ENCODE measurements at regions not wholly inside any gene's neighbourhood (a gene's known extent, or its start where the extent isn't known, plus 50 kb on each side); places are given as distances from the start of the nearest gene placed in this dataset.

GRCh38 chr4:174183259-174183658 is 100.2 kb downstream of the FBXO8 start:
- Histone ChIP-seq H2BK120ac (replicated peaks; ENCODE audit: low read depth, low read length) (no peak overlapping the region), H2AFZ (ENCODE audit: low read length) (no peak overlapping the region), H4K5ac (ENCODE audit: insufficient read length, low read depth, low read length) (no peak overlapping the region), H3K4me2 (ENCODE audit: insufficient read depth in 1 of 2, low read depth in 2 of 2, low read length in 2 of 2) (no peak overlapping the region), H2BK12ac (ENCODE audit: low read depth, low read length) (no peak overlapping the region), H2BK15ac (ENCODE audit: low read length) (no peak overlapping the region), H3K79me1 (ENCODE audit: low read depth, low read length) (no peaks in the 10 kb centered on the region), H4K20me1 (replicated peaks in 1 of 2; ENCODE audit: control insufficient read depth in 1 of 2, insufficient read depth in 2 of 2, low read length in 2 of 2) (no peaks in the 10 kb centered on the region), H3K23me2 (ENCODE audit: low read depth, low read length) (no peaks in the 10 kb centered on the region), H3K9ac (replicated peaks in 1 of 4; ENCODE audit: extremely low read depth in 1 of 4, low read depth in 3 of 4, low read length in 3 of 4) (no peak overlapping the region), H3K27ac (ENCODE audit: low read depth, low read length) (no peak overlapping the region), H4K91ac (replicated peaks; ENCODE audit: insufficient read length, low read length) (no peak overlapping the region), H3K9me3 (ENCODE audit: insufficient read depth in 2 of 2, low read depth in 1 of 2, low read length in 1 of 2) (no peaks in the 10 kb centered on the region), H3K56ac (replicated peaks; ENCODE audit: insufficient read length, low read depth, low read length) (no peak overlapping the region), H3K14ac (ENCODE audit: insufficient read length) (no peak overlapping the region), H3K4ac (replicated peaks; ENCODE audit: insufficient read length, low read depth, low read length) (no peak overlapping the region), H3K23ac (ENCODE audit: insufficient read length) (no peak overlapping the region), H3K27me3 (replicated peaks in 1 of 4; ENCODE audit: control insufficient read depth in 3 of 4, extremely low read depth in 1 of 4, insufficient read depth in 3 of 4, low read length in 3 of 4) (no peaks in the 10 kb centered on the region), H3K36me3 (ENCODE audit: control insufficient read depth in 2 of 4, insufficient read depth in 4 of 4, low read length in 3 of 4) (no peaks in the 10 kb centered on the region), H3K79me2 (ENCODE audit: control insufficient read depth in 1 of 2, insufficient read depth in 2 of 2, low read length in 2 of 2) (no peaks in the 10 kb centered on the region), H3K4me3 (ENCODE audit: extremely low read depth in 1 of 4, insufficient read depth in 2 of 4, low read depth in 3 of 4, low read length in 4 of 4) (no peak overlapping the region), H3K18ac (ENCODE audit: extremely low read depth, low read length) (no peak overlapping the region), H2BK5ac (ENCODE audit: low read depth, low read length) (no peak overlapping the region), H3K4me1 (replicated peaks in 1 of 4; ENCODE audit: control insufficient read depth in 3 of 4, insufficient read depth in 4 of 4, low read length in 3 of 4) (no peaks in the 10 kb centered on the region), H4K8ac (ENCODE audit: extremely low read depth, insufficient read depth, low read length) (no peak overlapping the region), H2BK20ac (ENCODE audit: low read length) (no peak overlapping the region), H2AK5ac (ENCODE audit: low read depth, low read length) (no peak overlapping the region)
- FAIRE-seq (no peak), DNase-seq (ENCODE audit: low read depth in 1 of 2, low spot score in 2 of 2) (no peak)
- TF ChIP-seq EZH2 (IDR thresholded peaks at IDR 0.05; ENCODE audit: low read depth, low read length, severe bottlenecking) (no peak), CREB1 (IDR thresholded peaks at IDR 0.05) (no peak), FOSL1 (IDR thresholded peaks at IDR 0.05; ENCODE audit: insufficient read depth, low read depth, low read length) (no peak), GTF2F1 (IDR thresholded peaks at IDR 0.05; ENCODE audit: borderline replicate concordance, low read depth, low read length) (no peak), RAD21 (IDR thresholded peaks at IDR 0.05 in 1 of 2, conservative IDR thresholded peaks at IDR 0.05 in 1 of 2; ENCODE audit: low read depth in 2 of 2, low read length in 2 of 2) (no peak), CBX8 (IDR thresholded peaks at IDR 0.05; ENCODE audit: borderline replicate concordance, low read depth, low read length) (no peak), SP4 (IDR thresholded peaks at IDR 0.05; ENCODE audit: low read length) (no peak), ZNF274 (IDR thresholded peaks at IDR 0.05; ENCODE audit: borderline replicate concordance, extremely low read depth, low read length) (no peak), SAP30 (IDR thresholded peaks at IDR 0.05; ENCODE audit: insufficient read depth, insufficient replicate concordance, low read length) (no peak)
- CTCF ChIA-PET (ENCODE audit: partially characterized antibody) = no interaction called here
- POLR2A ChIA-PET (ENCODE audit: partially characterized antibody) = no interaction called here
